Esophagus squamous epithelium (tissue), 5 donors: ENCODE measurements at regions not wholly inside any gene's neighbourhood (a gene's known extent, or its start where the extent isn't known, plus 50 kb on each side); places are given as distances from the start of the nearest gene placed in this dataset.

ENCODE experiments used
- DNase-seq: peaks from one replicate; lab custom pipeline; 2025; lab: John Stamatoyannopoulos, UW
- H3K27ac ChIP-seq, 4 donors: fragments of 200-600 bp; sonication (generic); one replicate each; pipeline ENCODE4 v1.5.1; 2016 to 2019; ENCODE audit warnings: mild to moderate bottlenecking in 1 of 4
- H3K27me3 ChIP-seq, 4 donors: fragments of 200-600 bp; sonication (generic); 1 replicate in 3 of 4; 2 replicates in 1 of 4; pipeline versions ENCODE4 v1.5.1 to v1.6.0; 2017 to 2021; ENCODE audit warnings: antibody characterized with exemption in 1 of 4
- H3K36me3 ChIP-seq, 3 donors: fragments of 200-600 bp; sonication (generic); one replicate each; pipeline ENCODE4 v1.5.1; 2016 to 2019
- H3K4me1 ChIP-seq, 3 donors: fragments of 200-600 bp; sonication (generic); one replicate each; pipeline ENCODE4 v1.5.1; 2017 to 2019
- H3K4me3 ChIP-seq, 4 donors: fragments of 200-600 bp; sonication (generic); 1 replicate in 3 of 4; 2 replicates in 1 of 4; pipeline ENCODE4 v1.5.1; 2016 to 2019; ENCODE audit warnings: mild to moderate bottlenecking in 2 of 4, moderate library complexity in 1 of 4
- H3K9me3 ChIP-seq, 3 donors: fragments of 200-600 bp; sonication (generic); one replicate each; pipeline ENCODE4 v1.5.1; 2016 to 2019
- CTCF ChIP-seq, 6 experiments: fragments of 450-650 bp in 4 of 6; fragments of 200-600 bp in 2 of 6; sonication (generic) in 2 of 6; IDR thresholded peaks; one replicate each; pipeline ENCODE4 v1.5.1; 2016 to 2019; ENCODE audit warnings: antibody characterized with exemption in 6 of 6, mild to moderate bottlenecking in 4 of 6, moderate library complexity in 4 of 6
- POLR2A ChIP-seq, 4 donors: fragments of 450-650 bp; IDR thresholded peaks; one replicate each; pipeline ENCODE4 v1.6.1; 2017; ENCODE audit warnings: antibody characterized with exemption in 4 of 4, mild to moderate bottlenecking in 4 of 4, moderate library complexity in 3 of 4
- WGBS, 2 donors: methylation state at CpG; one replicate each; pipeline ENCODE4 v1.1.5; 2018; 5-methylcytosine and 5-hydroxymethylcytosine counted together
- intact Hi-C: fragments of 100-400 bp; cut with DNase I; formaldehyde crosslinking; loops from one replicate; pipeline ENCODE4 v1.15.0; 2022
- donor health status: DM: yes; HTN: yes; CAD: no.

- Histone ChIP-seq H3K27me3 (no peaks in the 10 kb centered on the region), H3K36me3 (no peaks in the 10 kb centered on the region), H3K4me1 (peaks cover 0 to 8% (median 7%) of the 10 kb centered on the region in 3 donors), H3K27ac (no peak overlapping the region), H3K4me3 (no peak overlapping the region), H3K9me3 (no peaks in the 10 kb centered on the region)
- intact Hi-C loops: no loop called here
- no peak for TF ChIP-seq POLR2A (IDR thresholded peaks at IDR 0.05)
- WGBS, 2 donors: 73 to 78% methylated on average over 2 of the region's 2 CpGs
- no peak for DNase-seq
These were observed 208.3 kb upstream of the SERP2 start for GRCh38 chr13:44165221-44165888.

- H3K36me3 ChIP-seq: no peaks in the 10 kb centered on the region
- TF ChIP-seq CTCF (IDR thresholded peaks at IDR 0.05): no peak
- no peak for TF ChIP-seq POLR2A (IDR thresholded peaks at IDR 0.05)
- DNase-seq: no peak
- peak overlapping the region in 1 of 4 donors; percentile 6 for H3K27ac ChIP-seq
- peaks cover 0 to 1% (median 1%) of the 10 kb centered on the region in 3 donors for H3K4me1 ChIP-seq
- no peaks in the 10 kb centered on the region for H3K9me3 ChIP-seq
- intact Hi-C loops: no loop called here
- no peaks in the 10 kb centered on the region for H3K27me3 ChIP-seq
- H3K4me3 ChIP-seq: no peak overlapping the region
- WGBS, 2 donors: 61 to 72% methylated on average over 7 of the region's 7 CpGs
These were observed 207.6 kb upstream of the SERP2 start for GRCh38 chr13:44165889-44166496.

- no peak for TF ChIP-seq POLR2A (IDR thresholded peaks at IDR 0.05)
- TF ChIP-seq CTCF (IDR thresholded peaks at IDR 0.05): no peak
- no peak overlapping the region for H3K4me3 ChIP-seq
- peaks cover 0 to 2% (median 0%) of the 10 kb centered on the region in 3 donors for H3K4me1 ChIP-seq
- H3K27ac ChIP-seq: no peak overlapping the region
- 83 to 90% methylated on average over 2 of the region's 2 CpGs for WGBS, 2 donors
- H3K27me3 ChIP-seq: no peaks in the 10 kb centered on the region
- intact Hi-C loops: no loop called here
- H3K9me3 ChIP-seq: no peaks in the 10 kb centered on the region
- DNase-seq: no peak
- no peaks in the 10 kb centered on the region for H3K36me3 ChIP-seq
These were observed 204.4 kb upstream of the SERP2 start for GRCh38 chr13:44169018-44169911.

GRCh38 chr13:44170731-44171130 is 202.9 kb upstream of the SERP2 start:
- Histone ChIP-seq H3K4me3 (no peak overlapping the region), H3K9me3 (no peaks in the 10 kb centered on the region), H3K36me3 (no peaks in the 10 kb centered on the region), H3K4me1 (peaks cover 7 to 13% (median 12%) of the 10 kb centered on the region in 3 donors), H3K27ac (no peak overlapping the region), H3K27me3 (no peaks in the 10 kb centered on the region)
- DNase-seq: no peak
- intact Hi-C loops: no loop called here
- WGBS, 2 donors: 79 to 89% methylated on average over 1 of the region's 1 CpG
- TF ChIP-seq CTCF (IDR thresholded peaks at IDR 0.05) (no peak), POLR2A (IDR thresholded peaks at IDR 0.05) (no peak)

GRCh38 chr13:44171156-44171555 is 202.5 kb upstream of the SERP2 start:
- 60 to 80% methylated on average over 1 of the region's 1 CpG for WGBS, 2 donors
- H3K4me1 ChIP-seq: peaks cover 7 to 13% (median 12%) of the 10 kb centered on the region in 3 donors
- H3K9me3 ChIP-seq: no peaks in the 10 kb centered on the region
- TF ChIP-seq CTCF (IDR thresholded peaks at IDR 0.05): no peak
- no peak for TF ChIP-seq POLR2A (IDR thresholded peaks at IDR 0.05)
- no peak overlapping the region for H3K27ac ChIP-seq
- no peaks in the 10 kb centered on the region for H3K27me3 ChIP-seq
- intact Hi-C loops: no loop called here
- H3K4me3 ChIP-seq: no peak overlapping the region
- no peak for DNase-seq
- H3K36me3 ChIP-seq: no peaks in the 10 kb centered on the region
